ENCODE measurements at regions not wholly inside any gene's neighbourhood (a gene's known extent, or its start where the extent isn't known, plus 50 kb on each side); places are given as distances from the start of the nearest gene placed in this dataset.

- DNase-seq (ENCODE audit: low spot score): no peak
- in situ Hi-C loops (cut with MboI; ENCODE audit: low pct_unique_long_range_greater_than_20kb, low sequenced_read_pairs, unreplicated experiment): no loop called here
- TF ChIP-seq CTCF (IDR thresholded peaks at IDR 0.05; ENCODE audit: extremely low read depth, insufficient read depth, missing control alignments): no peak
Observed at GRCh38 chr6:21382821-21383449, 210.6 kb upstream of the SOX4 start.

GRCh38 chr6:21383450-21384085 is 210.0 kb upstream of the SOX4 start:
- no peak for TF ChIP-seq CTCF (IDR thresholded peaks at IDR 0.05; ENCODE audit: extremely low read depth, insufficient read depth, missing control alignments)
- no peak for DNase-seq (ENCODE audit: low spot score)
- in situ Hi-C loops (cut with MboI; ENCODE audit: low pct_unique_long_range_greater_than_20kb, low sequenced_read_pairs, unreplicated experiment): no loop called here

GRCh38 chr6:21384216-21384615 is 209.3 kb upstream of the SOX4 start:
- in situ Hi-C loops (cut with MboI; ENCODE audit: low pct_unique_long_range_greater_than_20kb, low sequenced_read_pairs, unreplicated experiment): no loop called here
- no peak for TF ChIP-seq CTCF (IDR thresholded peaks at IDR 0.05; ENCODE audit: extremely low read depth, insufficient read depth, missing control alignments)

GRCh38 chr6:21386744-21387143 is 206.8 kb upstream of the SOX4 start:
- in situ Hi-C loops (cut with MboI; ENCODE audit: low pct_unique_long_range_greater_than_20kb, low sequenced_read_pairs, unreplicated experiment): no loop called here
- no peak for DNase-seq (ENCODE audit: low spot score)
- TF ChIP-seq CTCF (IDR thresholded peaks at IDR 0.05; ENCODE audit: extremely low read depth, insufficient read depth, missing control alignments): no peak

More at GRCh38 chr6:21384216-21384615, 209.3 kb upstream of the SOX4 start:
- DNase-seq (ENCODE audit: low spot score): no peak

- in situ Hi-C loops (cut with MboI; ENCODE audit: low pct_unique_long_range_greater_than_20kb, low sequenced_read_pairs, unreplicated experiment): no loop called here
- TF ChIP-seq CTCF (IDR thresholded peaks at IDR 0.05; ENCODE audit: extremely low read depth, insufficient read depth, missing control alignments): no peak
- no peak for DNase-seq (ENCODE audit: low spot score)
Observed at GRCh38 chr6:21390532-21391213, 202.9 kb upstream of the SOX4 start.

GRCh38 chr6:21392177-21392576 is 201.4 kb upstream of the SOX4 start:
- in situ Hi-C loops (cut with MboI; ENCODE audit: low pct_unique_long_range_greater_than_20kb, low sequenced_read_pairs, unreplicated experiment): no loop called here
- TF ChIP-seq CTCF (IDR thresholded peaks at IDR 0.05; ENCODE audit: extremely low read depth, insufficient read depth, missing control alignments): no peak
- no peak for DNase-seq (ENCODE audit: low spot score)
